SKM-1 treated with dmso at 0.1 percent for 144 hours (cell line): ENCODE measurements at regions not wholly inside any gene's neighbourhood (a gene's known extent, or its start where the extent isn't known, plus 50 kb on each side); places are given as distances from the start of the nearest gene placed in this dataset.
A peak's percentile ranks its signal among the peaks of the same experiment; 100 is the strongest.

Experiments used
- DNase-seq: peaks from one replicate; lab custom pipeline; 2025; ENCODE audit not compliant: unreplicated experiment; lab: John Stamatoyannopoulos, UW

DNA sequence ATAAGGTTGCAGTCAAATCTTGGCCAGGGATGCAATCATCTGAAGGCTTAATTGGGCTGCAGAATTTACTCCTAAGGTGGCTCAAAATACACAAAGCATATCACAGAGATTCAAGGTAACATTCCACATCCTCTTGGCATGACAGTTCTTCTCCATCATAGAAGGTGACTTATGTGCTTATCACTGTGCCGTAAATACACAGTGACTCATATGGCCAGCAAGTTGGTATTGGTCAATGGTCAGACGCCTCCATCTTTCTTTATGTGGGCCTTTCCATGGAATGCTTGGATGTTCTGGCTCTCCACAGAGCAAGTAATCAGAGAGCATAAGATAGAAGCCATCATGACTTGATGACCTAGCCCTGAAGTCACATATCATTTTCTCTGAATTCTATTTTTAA is 168.8 kb upstream of the ST8SIA2 start:
- DNase-seq: no peak

DNA sequence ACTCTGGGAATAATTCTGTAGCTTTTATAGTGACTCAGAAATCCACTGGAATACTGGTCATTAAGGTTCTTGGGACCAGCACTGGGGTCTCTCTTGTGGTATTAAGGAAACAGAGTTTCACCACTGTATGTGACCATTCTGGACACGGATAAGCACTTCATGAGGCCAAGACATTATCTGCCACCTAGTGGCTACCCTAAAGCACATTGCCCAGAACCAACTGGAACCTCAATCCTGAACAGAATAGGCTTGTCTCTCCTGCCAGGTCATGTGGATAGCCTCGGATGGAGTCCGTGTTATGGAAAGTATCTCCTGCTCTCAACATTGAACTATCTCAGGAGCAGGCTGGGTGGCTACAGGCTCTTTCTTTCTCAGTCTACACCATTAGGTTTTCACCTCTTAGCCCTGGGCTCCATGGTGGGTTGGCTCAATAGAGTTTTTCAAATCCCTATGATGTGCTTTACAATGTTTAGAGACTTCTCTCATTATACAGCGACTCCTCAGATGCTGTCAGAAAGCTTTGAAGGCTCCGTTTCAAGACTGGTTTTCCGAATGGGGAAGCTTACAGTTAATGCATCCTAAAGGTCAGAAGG is 167.6 kb upstream of the ST8SIA2 start:
- DNase-seq: no peak

DNA sequence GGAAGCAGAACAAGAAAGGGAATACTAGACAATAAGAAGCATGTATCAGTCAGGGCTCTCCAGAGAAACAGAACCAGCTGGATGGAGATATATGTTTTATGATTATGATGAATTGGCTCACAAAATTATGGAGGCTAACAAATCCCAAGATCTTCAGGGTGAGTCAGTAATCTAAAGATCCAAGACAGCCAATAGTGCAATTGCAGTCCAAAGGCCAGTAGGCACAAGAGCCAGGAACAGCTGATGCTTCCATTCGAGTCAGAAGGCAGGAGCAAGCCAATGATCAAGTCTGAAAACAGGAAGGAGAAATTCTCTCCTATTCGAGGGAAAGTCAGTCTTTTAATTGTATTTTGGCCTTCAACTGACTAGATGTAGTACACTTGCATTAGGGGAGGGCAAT is 164.9 kb upstream of the ST8SIA2 start:
- DNase-seq: no peak

GRCh38 chr15:92231461-92231860 is 162.2 kb upstream of the ST8SIA2 start:
- DNase-seq: no peak

DNA sequence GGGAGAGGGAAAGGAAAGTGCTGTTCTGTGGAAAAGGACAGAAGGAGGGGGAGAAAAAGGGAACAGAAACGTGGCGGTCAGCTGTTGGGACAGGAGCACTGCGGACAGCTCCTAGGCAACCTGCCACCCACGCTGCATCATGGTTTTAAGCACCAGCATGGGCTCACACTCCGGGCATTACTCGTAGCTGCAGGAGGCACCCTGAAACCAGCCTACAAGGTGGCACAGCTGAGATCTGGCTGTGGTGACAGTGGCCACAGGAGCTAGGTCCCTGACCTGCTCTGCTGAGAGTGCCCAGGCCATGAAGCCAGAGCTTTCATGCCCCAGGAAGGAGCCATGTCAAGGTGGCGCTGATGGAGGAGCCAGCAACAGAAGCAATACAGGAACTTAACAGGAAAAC is 161.4 kb upstream of the ST8SIA2 start:
- no peak for DNase-seq

DNA sequence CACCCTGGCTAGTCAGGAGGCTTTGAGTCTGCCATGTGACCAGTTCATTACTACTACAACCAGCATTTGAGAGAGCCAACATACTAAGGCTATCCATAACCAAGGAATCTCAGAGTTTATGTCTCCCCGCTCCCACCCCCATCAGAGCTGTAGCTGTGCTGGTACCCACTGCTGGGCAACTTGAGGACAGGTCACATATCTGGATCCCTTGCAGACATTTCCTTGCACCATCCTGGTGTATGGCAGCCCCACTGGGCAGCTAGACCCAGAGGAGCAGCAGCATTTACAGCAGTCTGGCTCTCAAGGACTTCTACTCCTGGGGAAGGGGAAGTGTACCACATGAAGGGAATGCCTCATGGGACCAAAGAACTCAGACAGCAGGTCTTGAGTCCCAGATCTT is 160.8 kb upstream of the ST8SIA2 start:
- no peak for DNase-seq

DNA sequence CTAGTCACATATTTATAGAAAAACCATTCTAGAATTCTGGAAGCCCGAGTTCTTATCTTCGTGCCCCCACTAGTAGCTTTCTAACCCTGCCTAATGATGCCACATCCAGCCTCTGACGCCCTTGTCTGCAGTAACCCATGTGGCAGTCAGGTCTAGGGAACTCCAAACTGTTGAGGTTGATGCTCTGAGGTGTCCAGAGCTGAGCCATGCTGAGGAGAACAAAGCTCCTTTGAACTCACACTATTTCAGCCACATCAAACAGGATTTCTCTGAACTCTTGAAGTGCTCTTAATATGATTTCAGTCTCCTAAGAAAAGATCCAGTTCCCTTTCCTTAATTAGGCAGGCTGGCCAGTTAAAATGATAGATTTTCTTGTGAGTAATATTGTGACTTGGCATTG is 150.5 kb upstream of the ST8SIA2 start:
- no peak for DNase-seq

- no peak for DNase-seq
These were observed 149.0 kb upstream of the ST8SIA2 start for GRCh38 chr15:92244703-92245102.

DNA sequence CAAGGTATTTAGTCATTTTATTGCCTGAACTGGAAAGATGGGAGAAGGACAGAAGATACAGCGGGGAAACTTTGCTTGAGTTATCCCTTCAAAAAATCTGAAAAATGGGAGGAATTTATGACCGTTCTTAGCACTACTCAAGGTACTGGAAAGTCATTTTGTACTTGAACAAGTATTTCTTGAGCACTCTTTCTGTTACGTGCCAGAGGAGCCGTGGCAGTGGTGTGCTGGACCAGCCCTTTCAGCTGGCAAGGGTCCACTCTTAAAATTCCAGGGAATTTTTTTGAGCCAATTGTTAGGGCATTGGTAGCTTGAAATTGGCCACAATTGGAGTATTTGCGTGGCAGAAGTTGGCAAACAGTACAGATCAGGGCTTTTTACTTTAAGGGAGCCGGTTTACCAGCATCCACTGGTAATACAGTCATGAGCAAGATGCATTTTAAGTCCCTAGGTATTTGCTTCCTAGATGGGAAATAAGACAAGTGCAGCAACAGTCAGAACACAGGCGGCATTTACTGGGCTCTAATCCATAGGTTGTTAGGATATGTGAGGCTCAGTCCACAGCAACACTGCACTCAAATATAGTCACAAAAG is 145.9 kb upstream of the ST8SIA2 start:
- DNase-seq: no peak

DNA sequence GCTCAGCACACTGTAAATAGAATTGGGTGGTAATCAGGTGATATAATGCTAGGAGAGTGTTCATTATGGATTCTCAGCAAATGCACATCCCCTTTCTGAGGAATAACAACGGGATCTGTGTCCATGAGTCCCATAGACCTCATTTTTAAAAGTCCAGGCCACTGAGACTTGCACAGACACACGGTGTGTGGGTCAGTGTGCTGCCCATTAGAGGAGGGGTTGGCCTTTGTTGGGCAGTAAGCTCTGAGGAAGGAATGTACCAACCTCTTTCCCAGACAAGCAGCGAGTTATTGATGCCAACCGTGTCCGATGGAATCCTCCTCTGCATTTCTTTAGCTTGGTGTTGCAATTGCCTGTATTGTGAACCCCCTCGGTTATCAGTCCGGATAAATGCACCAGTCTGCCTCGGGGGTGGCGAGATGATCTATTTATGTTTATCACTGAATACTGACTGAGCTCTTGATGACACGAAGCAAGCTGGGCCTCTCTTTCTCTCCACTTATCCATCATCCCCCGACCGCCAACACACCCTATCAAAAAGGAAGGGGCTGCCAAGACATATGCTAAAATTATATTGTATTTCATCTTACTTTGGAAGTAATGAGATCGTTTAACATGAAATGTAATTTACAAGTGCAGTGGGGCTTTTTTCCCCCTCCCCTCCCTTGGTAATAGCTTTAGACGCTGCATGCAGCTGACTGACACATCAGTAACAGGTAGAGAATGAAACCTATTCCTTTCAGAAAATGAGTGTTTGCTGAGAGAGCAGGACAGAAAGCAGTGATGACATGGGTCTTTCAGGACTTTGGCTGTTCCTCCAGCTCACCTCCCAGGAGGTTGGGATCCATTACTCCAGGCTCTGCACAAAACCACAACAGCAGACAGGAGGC is 126.6 kb upstream of the ST8SIA2 start:
- no peak for DNase-seq

DNA sequence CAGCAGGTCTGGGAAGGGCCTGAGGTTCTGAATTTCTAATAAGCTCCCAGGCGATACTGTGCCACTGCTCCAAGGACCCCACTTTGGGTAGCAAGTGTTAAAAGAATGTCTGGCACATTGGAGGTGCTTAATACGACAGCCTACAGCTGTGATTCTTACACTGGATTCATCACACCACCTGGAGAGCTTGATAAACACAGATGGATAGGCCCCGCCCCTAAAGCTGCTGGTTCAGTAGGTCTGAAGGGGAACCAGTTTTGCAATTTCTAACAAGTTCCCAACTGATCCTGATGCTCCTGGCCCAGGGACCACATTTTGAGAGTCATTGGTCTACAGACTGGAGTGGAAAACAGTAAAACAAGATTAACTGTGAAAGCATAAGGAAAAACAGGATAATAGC is 124.8 kb upstream of the ST8SIA2 start:
- DNase-seq: no peak

- no peak for DNase-seq
These were observed 122.5 kb upstream of the ST8SIA2 start for GRCh38 chr15:92271179-92271578.

- no peak for DNase-seq
These were observed 121.6 kb upstream of the ST8SIA2 start for GRCh38 chr15:92272106-92272505.

GRCh38 chr15:92273286-92273685 is 120.4 kb upstream of the ST8SIA2 start:
- DNase-seq: no peak

- no peak for DNase-seq
These were observed 120.0 kb upstream of the ST8SIA2 start for GRCh38 chr15:92273723-92274122.

DNA sequence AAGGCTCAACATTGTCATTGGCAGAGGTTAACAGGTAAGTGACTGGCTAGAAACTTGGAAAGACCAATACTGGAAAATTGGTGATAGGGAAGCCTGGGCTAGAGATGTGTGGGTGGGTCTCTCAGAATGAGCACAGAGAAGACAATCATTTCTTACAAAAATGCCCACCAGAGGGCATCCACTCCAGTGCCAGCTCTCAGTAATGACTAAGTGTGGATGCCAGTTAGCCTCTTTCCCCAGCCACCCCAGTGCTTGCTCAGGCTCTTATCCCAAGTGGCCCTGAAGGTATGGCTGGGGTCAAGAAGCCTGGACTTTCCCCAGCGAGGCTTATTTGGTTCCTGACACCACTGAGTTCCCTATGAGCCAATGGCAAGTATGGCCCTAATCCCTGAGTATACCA is 115.9 kb upstream of the ST8SIA2 start:
- DNase-seq: peak; percentile 5

DNA sequence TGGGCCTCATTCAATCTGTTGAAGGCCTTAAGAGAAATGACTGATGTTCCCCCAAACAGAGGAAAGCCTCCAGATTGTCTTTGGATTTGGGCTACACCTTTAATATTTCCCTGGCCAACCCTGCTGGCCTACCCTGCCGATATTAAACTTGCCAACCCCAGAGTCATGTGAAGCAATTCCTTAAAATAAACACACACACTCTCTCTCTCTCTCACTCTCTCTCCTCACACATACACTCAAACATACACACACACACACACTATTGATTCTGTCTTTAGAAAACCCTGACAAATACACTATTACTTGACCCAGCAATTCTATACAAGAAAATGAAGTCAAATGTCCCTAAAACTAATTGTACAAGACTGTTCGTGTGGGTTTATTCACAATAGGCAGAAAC is 109.9 kb upstream of the ST8SIA2 start:
- no peak for DNase-seq

GRCh38 chr15:92288755-92289154 is 104.9 kb upstream of the ST8SIA2 start:
- DNase-seq: no peak

DNA sequence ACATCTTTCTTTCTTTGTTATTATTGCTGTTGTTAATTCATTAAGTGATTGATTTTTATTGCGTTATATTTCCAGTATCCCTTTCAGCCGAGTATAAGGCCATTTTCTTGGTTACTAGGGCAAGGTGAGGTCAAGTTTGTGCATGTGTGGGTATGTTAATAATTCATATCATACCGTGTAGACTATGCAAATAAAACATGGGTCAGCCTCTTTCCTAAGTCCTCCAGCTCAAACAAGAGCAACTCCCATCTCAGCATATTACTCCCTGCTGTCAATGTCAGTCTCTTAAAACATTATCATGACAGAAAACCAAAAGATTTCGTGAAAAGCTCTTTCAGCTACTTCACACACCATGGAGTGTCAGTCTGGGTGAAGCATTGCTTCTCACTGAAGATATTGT is 103.9 kb upstream of the ST8SIA2 start:
- no peak for DNase-seq

DNA sequence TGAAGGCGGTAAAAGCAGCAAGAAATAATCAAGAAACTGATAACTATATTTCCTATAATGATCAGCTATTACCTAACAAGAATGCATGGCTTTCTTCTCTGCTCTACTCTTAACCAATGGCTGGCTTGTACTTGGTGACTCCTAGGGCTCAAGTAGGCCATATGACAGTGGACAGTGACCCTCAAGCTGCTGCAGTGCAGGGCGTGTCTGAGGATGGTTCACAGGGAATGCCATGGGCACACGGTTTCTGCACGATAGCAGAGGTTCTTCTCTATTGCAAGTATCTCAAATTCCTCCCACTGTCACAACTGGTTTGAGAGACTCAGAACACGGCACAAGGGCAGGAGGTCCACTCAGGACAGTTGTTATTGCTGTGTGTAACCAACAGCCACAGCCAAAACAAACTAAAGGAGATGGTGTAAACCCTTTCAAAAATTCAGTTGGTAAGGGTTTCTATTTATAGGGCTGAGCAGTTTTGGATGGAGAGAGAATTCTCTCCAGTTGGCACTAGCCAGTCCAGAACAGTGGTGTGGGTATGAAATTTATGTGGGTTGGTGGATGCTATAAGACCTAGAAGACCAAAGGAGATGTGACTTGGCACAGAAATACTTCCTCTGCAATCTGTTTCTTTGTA is 103.2 kb upstream of the ST8SIA2 start:
- DNase-seq: no peak

- DNase-seq: no peak
These were observed 101.8 kb upstream of the ST8SIA2 start for GRCh38 chr15:92291900-92292299.

DNA sequence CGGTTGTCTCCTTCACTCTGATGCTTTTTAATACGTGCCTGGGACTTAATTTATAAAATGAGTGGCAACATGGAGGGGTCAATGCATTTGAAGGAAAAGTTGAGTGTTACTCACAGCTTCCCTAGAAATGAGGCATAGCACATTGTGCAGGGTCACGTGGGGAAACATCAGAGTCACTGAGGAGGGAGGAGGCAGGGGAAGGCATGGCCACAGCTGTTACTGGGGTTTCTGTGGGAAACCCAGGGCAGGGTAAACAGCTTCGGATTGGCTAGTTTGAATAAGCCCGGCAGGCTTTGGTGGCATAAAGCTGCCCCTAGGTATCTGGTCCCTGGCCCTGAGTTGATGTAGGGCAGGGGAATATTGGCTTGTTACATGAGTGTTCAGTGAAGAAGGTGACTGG is 98.9 kb upstream of the ST8SIA2 start:
- no peak for DNase-seq
